Kidney epithelial cell (primary cell): ENCODE measurements at regions not wholly inside any gene's neighbourhood (a gene's known extent, or its start where the extent isn't known, plus 50 kb on each side); places are given as distances from the start of the nearest gene placed in this dataset.
"Not testable (repeated sequence)": the region's sequence is repeated elsewhere in the genome, so short reads cannot be mapped to it uniquely, and the experiment has no call there.

Source experiments
- DNase-seq: peaks from one replicate; pipeline ENCODE4 v3.0.0-alpha.2; 2010; ENCODE audit warnings: low read depth
- H3K27me3 ChIP-seq: 2 replicates; pipeline ENCODE4 v1.6.0; 2011; ENCODE audit warnings: low read length; ENCODE audit not compliant: control insufficient read depth, insufficient read depth
- H3K36me3 ChIP-seq: 2 replicates; pipeline ENCODE4 v1.5.1; 2011; ENCODE audit warnings: low read length; ENCODE audit not compliant: control insufficient read depth, insufficient read depth
- H3K4me3 ChIP-seq: 2 replicates; pipeline ENCODE4 v1.5.1; 2011; ENCODE audit warnings: low read depth, mild to moderate bottlenecking, control low read depth, low read length
- TF ChIP-seq, protein P1 (sequence below): IDR thresholded peaks from 2 replicates; pipeline ENCODE4 v1.5.1; 2011; ENCODE audit warnings: mild to moderate bottlenecking, moderate library complexity, low read length, control low read depth, inconsistent platforms; ENCODE audit not compliant: insufficient read depth, poor library complexity, severe bottlenecking

DNA sequence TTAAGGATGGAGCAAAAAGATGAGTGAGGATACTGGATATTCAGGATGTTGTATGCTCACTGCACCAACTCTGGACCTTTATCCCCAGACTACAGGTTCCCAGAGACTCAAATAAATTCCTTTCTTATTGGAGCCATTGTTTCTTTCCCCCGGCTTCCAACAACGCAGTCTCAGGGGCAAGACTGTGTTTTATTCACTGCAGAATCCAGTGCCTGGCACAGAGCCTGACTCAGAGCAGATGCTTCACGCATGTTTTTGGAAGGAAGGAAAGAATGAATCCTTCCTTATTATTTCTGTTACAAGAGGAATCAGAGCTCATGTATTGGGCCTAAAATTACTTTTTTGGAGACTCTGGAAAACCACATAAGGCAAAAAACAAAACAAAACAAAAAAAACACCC lies 96.0 kb upstream of the VGLL4 start:
- TF ChIP-seq, protein P1, sequence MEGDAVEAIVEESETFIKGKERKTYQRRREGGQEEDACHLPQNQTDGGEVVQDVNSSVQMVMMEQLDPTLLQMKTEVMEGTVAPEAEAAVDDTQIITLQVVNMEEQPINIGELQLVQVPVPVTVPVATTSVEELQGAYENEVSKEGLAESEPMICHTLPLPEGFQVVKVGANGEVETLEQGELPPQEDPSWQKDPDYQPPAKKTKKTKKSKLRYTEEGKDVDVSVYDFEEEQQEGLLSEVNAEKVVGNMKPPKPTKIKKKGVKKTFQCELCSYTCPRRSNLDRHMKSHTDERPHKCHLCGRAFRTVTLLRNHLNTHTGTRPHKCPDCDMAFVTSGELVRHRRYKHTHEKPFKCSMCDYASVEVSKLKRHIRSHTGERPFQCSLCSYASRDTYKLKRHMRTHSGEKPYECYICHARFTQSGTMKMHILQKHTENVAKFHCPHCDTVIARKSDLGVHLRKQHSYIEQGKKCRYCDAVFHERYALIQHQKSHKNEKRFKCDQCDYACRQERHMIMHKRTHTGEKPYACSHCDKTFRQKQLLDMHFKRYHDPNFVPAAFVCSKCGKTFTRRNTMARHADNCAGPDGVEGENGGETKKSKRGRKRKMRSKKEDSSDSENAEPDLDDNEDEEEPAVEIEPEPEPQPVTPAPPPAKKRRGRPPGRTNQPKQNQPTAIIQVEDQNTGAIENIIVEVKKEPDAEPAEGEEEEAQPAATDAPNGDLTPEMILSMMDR: no peak

DNA sequence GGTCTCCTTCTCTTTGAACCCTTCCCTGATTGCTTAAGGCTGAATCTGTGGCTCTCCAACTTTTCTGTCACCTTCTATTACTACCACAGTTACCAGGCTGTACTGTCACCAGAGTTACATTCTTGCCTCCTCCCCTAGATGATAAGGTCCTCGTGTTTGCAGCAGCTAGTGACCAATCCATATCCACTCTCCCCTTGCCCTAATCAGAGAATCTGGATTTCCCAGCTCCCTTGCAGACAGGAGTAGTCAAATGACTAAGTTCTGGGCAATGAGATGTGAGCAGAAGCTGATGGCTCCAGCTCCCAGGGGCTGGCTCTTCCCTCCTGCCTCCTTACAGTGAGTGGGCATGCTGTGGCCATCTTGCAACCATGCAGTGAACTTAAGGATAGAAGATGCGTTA lies 95.4 kb upstream of the VGLL4 start:
- no peak for DNase-seq

More for the DNA sequence above, 96.0 kb upstream of the VGLL4 start:
- Histone ChIP-seq H3K36me3 (no peaks in the 10 kb centered on the region), H3K27me3 (peaks cover 6% of the 10 kb centered on the region), H3K4me3 (no peak overlapping the region)
- no peak for DNase-seq

DNA sequence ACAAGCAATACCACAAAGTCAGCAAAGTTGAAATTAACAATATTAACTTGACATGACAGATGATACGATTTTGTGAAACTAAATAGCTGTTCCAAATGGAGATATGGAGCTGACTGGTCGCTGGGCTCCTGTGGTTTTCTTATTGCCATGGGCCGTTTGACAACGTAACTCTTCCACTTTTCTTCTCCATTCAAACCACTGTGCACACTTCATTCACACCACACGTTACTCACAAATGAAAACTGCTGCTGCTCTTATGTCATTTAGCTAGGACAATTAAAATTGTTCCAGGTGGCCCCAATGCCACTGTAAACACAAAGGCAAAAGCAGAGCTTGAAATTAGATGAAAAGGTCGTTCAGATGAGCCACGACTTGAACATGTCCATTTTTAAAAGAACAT lies 94.0 kb upstream of the VGLL4 start:
- Histone ChIP-seq H3K36me3 (no peaks in the 10 kb centered on the region), H3K4me3 (no peak overlapping the region), H3K27me3 (peaks cover 6% of the 10 kb centered on the region)
- TF ChIP-seq, protein P1: no peak
- DNase-seq: no peak

More for the DNA sequence above, 95.4 kb upstream of the VGLL4 start:
- peaks cover 6% of the 10 kb centered on the region for H3K27me3 ChIP-seq
- TF ChIP-seq, protein P1: no peak
- H3K36me3 ChIP-seq: no peaks in the 10 kb centered on the region
- H3K4me3 ChIP-seq: no peak overlapping the region

DNA sequence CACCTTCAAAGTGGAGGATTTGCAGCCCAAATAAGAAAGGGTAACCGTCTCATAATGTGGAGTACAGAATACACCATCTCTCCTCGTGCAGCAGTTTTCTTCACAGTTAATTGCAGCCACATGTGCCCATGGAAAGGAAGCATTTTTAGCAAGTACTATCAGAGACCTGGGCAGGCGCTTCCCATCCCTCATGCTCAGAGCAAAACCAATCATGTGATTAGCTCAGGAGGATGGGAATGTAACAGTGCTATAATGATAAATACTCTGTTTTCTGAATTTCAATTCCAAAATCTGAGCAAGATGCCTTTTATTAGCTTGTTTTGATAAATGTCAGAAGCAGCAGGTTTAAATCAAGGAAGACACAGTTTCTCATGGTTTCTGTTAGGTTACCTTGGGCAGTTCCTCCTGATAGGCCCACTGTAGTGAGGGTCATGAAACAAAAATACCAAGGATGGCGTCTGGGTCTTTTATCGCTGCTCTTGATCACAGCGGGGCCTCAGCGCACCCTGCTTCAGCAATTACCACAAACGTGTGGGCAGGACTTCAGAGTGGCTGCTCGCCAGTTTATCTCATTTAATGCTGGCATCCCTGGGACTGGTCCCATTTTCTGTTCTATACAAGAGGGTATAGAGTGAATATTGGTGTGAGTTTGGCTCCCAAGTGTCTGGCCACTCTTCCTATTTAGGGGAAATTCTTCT lies 92.6 kb upstream of the VGLL4 start:
- no peak for DNase-seq
- TF ChIP-seq, protein P1: no peak
- Histone ChIP-seq H3K36me3 (no peaks in the 10 kb centered on the region), H3K4me3 (no peak overlapping the region), H3K27me3 (peaks cover 6% of the 10 kb centered on the region)

DNA sequence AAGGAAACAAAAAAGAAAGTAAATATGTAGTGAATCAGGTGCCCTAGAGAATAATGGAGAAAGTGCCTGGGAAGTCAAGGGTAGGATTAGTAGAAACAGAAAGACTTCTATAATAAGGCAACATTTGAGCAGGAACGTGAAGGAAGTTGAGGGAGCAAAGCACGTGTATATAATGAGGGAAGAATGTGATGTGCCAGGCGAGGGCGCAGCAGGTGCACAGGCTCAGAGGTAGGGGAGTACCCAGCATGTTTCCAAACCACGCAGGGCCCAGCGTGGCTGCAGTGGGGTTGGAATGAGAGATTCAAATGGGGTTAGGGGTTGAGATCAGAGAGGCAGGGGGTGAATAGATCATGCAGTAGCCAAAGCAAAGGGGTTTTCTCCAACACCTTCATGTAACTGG lies 91.9 kb upstream of the VGLL4 start:
- Histone ChIP-seq H3K4me3 (no peak overlapping the region), H3K36me3 (no peaks in the 10 kb centered on the region), H3K27me3 (peaks cover 6% of the 10 kb centered on the region)
- DNase-seq: no peak
- TF ChIP-seq, protein P1: no peak

DNA sequence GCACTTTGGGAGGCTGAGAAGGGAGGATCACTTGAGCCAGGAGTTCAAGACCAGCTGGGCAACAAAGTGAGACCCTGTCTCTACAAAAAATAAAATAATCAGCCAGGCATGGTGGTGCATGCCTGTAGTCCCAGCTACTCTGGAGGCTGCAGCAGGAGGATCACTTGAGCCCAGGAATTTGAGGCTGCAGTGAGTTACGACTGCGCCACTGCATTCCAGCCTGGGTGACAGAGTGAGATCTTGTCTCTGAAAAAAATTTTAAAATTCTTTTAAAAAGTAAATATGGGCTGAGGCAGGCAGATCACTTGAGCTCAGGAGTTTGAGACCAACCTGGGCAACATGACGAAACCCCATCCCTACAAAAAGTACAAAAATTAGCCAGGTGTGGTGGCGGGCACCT lies 91.4 kb upstream of the VGLL4 start:
- H3K36me3 ChIP-seq, H3K4me3 ChIP-seq, DNase-seq, H3K27me3 ChIP-seq: not testable (repeated sequence)
